H9 (cell line): ENCODE measurements at regions not wholly inside any gene's neighbourhood (a gene's known extent, or its start where the extent isn't known, plus 50 kb on each side); places are given as distances from the start of the nearest gene placed in this dataset.

Source experiments
- DNase-seq: peaks from one replicate; pipeline ENCODE4 v3.0.0-alpha.2; 2017
- H2AFZ ChIP-seq: one replicate; pipeline ENCODE4 v1.6.1; 2013; ENCODE audit warnings: mild to moderate bottlenecking, low read length, control low read depth, moderate library complexity
- H2AK5ac ChIP-seq: 2 replicates; pipeline ENCODE4 v1.6.1; 2013; ENCODE audit warnings: low read length, control low read depth, mixed read lengths; ENCODE audit not compliant: insufficient read length
- H2BK120ac ChIP-seq: one replicate; pipeline ENCODE4 v1.6.1; 2013; ENCODE audit warnings: low read depth, mild to moderate bottlenecking, low read length, control low read depth, inconsistent platforms; ENCODE audit not compliant: poor library complexity, severe bottlenecking
- H2BK12ac ChIP-seq: 2 replicates; pipeline ENCODE4 v1.6.1; 2013; ENCODE audit warnings: low read length, control low read depth, mixed read lengths, low read depth; ENCODE audit not compliant: insufficient read length
- H2BK15ac ChIP-seq: 2 replicates; pipeline ENCODE4 v1.6.1; 2013; ENCODE audit warnings: low read depth, low read length, control low read depth
- H2BK20ac ChIP-seq: one replicate; pipeline ENCODE4 v1.6.1; 2013; ENCODE audit warnings: low read depth, mild to moderate bottlenecking, low read length, control low read depth, inconsistent platforms; ENCODE audit not compliant: poor library complexity, severe bottlenecking
- H2BK5ac ChIP-seq: 2 replicates; pipeline ENCODE4 v1.6.1; 2013; ENCODE audit warnings: low read length, control low read depth, mixed read lengths; ENCODE audit not compliant: insufficient read length
- H3K14ac ChIP-seq: 2 replicates; pipeline ENCODE4 v1.6.1; 2013; ENCODE audit warnings: low read length, control low read depth; ENCODE audit not compliant: insufficient read depth
- H3K18ac ChIP-seq: 2 replicates; pipeline ENCODE4 v1.6.1; 2013; ENCODE audit warnings: low read depth, mild to moderate bottlenecking, mixed read lengths, low read length, control low read depth; ENCODE audit not compliant: insufficient read length
- H3K23ac ChIP-seq: 2 replicates; pipeline ENCODE4 v1.6.1; 2013; ENCODE audit warnings: low read length, control low read depth, mixed read lengths, low read depth; ENCODE audit not compliant: insufficient read length
- H3K23me2 ChIP-seq: 2 replicates; pipeline ENCODE4 v1.6.1; 2013; ENCODE audit warnings: low read depth, mild to moderate bottlenecking, mixed read lengths, low read length, control low read depth; ENCODE audit not compliant: insufficient read length, poor library complexity, severe bottlenecking
- H3K27ac ChIP-seq: 2 replicates; pipeline ENCODE4 v1.5.1; 2013; ENCODE audit warnings: low read length, control low read depth, mixed read lengths, low read depth; ENCODE audit not compliant: insufficient read length
- H3K27me3 ChIP-seq: 2 replicates; pipeline ENCODE4 v1.6.1; 2013; ENCODE audit warnings: low read length, control low read depth, inconsistent platforms; ENCODE audit not compliant: insufficient read depth
- H3K4ac ChIP-seq: 2 replicates; pipeline ENCODE4 v1.6.1; 2013; ENCODE audit warnings: low read depth, mild to moderate bottlenecking, control low read depth, inconsistent platforms, low read length, moderate library complexity
- H3K4me1 ChIP-seq: 2 replicates; pipeline ENCODE4 v1.6.1; 2013; ENCODE audit warnings: low read length, control low read depth, inconsistent platforms; ENCODE audit not compliant: insufficient read depth
- H3K4me2 ChIP-seq: 2 replicates; pipeline ENCODE4 v1.6.1; 2013; ENCODE audit warnings: low read length, control low read depth, mixed read lengths; ENCODE audit not compliant: insufficient read length, insufficient read depth
- H3K56ac ChIP-seq: 2 replicates; pipeline ENCODE4 v1.6.1; 2013; ENCODE audit warnings: low read depth, mild to moderate bottlenecking, mixed read lengths, low read length, control low read depth; ENCODE audit not compliant: insufficient read length
- H3K79me1 ChIP-seq: 2 replicates; pipeline ENCODE4 v1.6.1; 2013; ENCODE audit warnings: low read depth, mild to moderate bottlenecking, moderate library complexity, low read length, control low read depth, inconsistent platforms; ENCODE audit not compliant: insufficient read depth, poor library complexity, severe bottlenecking
- H3K79me2 ChIP-seq: 2 replicates; pipeline ENCODE4 v1.6.1; 2013; ENCODE audit warnings: low read length, control low read depth, inconsistent platforms; ENCODE audit not compliant: insufficient read depth
- H3K9ac ChIP-seq: 2 replicates; pipeline ENCODE4 v1.6.1; 2013; ENCODE audit warnings: low read length, control low read depth, mixed read lengths; ENCODE audit not compliant: insufficient read length; ENCODE audit errors: extremely low read depth
- H3K9me3 ChIP-seq: one replicate; pipeline ENCODE4 v1.6.1; 2013; ENCODE audit warnings: low read depth, low read length, inconsistent platforms; ENCODE audit not compliant: control insufficient read depth
- H3T11ph ChIP-seq: one replicate; pipeline ENCODE4 v1.6.1; 2013; ENCODE audit warnings: mild to moderate bottlenecking, low read length, control low read depth, inconsistent platforms
- H4K20me1 ChIP-seq: one replicate; pipeline ENCODE4 v1.6.1; 2013; ENCODE audit not compliant: control insufficient read depth, insufficient read length, insufficient read depth
- H4K5ac ChIP-seq: 2 replicates; pipeline ENCODE4 v1.6.1; 2013; ENCODE audit warnings: low read depth, mild to moderate bottlenecking, mixed read lengths, low read length, control low read depth; ENCODE audit not compliant: insufficient read length
- H4K8ac ChIP-seq: replicated peaks from 2 replicates; pipeline ENCODE4 v1.6.1; 2013; ENCODE audit warnings: low read length, control low read depth, mixed read lengths, low read depth; ENCODE audit not compliant: insufficient read length
- H4K91ac ChIP-seq: 2 replicates; pipeline ENCODE4 v1.6.1; 2013; ENCODE audit warnings: low read depth, mild to moderate bottlenecking, moderate library complexity, mixed read lengths, low read length, control low read depth; ENCODE audit not compliant: insufficient read length
- H3K27ac Mint-ChIP-seq, 3 experiments: 2 replicates in 2 of 3; 3 replicates in 1 of 3; pipeline ENCODE4 v1.8.0; 2020 to 2021; ENCODE audit warnings: mixed read lengths in 3 of 3, mild to moderate bottlenecking in 1 of 3, moderate library complexity in 1 of 3
- H3K27me3 Mint-ChIP-seq: 2 replicates; pipeline ENCODE4 v1.8.0; 2021; ENCODE audit warnings: low read depth, mild to moderate bottlenecking, moderate library complexity, mixed read lengths
- H3K36me3 Mint-ChIP-seq, 3 experiments: 2 replicates in 2 of 3; 3 replicates in 1 of 3; pipeline ENCODE4 v1.8.0; 2020 to 2021; ENCODE audit warnings: low read depth in 3 of 3, mixed read lengths in 3 of 3; ENCODE audit not compliant: insufficient read depth in 1 of 3
- H3K4me1 Mint-ChIP-seq, 2 experiments: 2 replicates each; pipeline ENCODE4 v1.8.0; 2020; ENCODE audit warnings: mixed read lengths in 2 of 2
- H3K4me3 Mint-ChIP-seq, 2 experiments: 2 replicates in 1 of 2; 3 replicates in 1 of 2; pipeline ENCODE4 v1.8.0; 2020 to 2021; ENCODE audit warnings: mild to moderate bottlenecking in 2 of 2, mixed read lengths in 2 of 2, moderate library complexity in 1 of 2
- H3K9me3 Mint-ChIP-seq, 2 experiments: 2 replicates in 1 of 2; 3 replicates in 1 of 2; pipeline ENCODE4 v1.8.0; 2020; ENCODE audit warnings: mild to moderate bottlenecking in 2 of 2, mixed read lengths in 2 of 2, moderate library complexity in 1 of 2
- WGBS: extraction: QIAGEN DNeasy Blood & Tissue Kit; methylation state at CpG from one replicate; pipeline ENCODE4 v1.1.7; 2013; ENCODE audit warnings: missing lambda C conversion rate, low lambda C conversion rate, mixed read lengths; ENCODE audit not compliant: insufficient read length; ENCODE audit errors: extremely low coverage; 5-methylcytosine and 5-hydroxymethylcytosine counted together
- TF ChIP-seq, protein P1 (sequence below): fragments of 200-600 bp; sonication (generic); conservative IDR thresholded peaks from 3 replicates; pipeline ENCODE4 v1.8.0; 2021; ENCODE audit warnings: antibody characterized with exemption, mild to moderate bottlenecking

DNA sequence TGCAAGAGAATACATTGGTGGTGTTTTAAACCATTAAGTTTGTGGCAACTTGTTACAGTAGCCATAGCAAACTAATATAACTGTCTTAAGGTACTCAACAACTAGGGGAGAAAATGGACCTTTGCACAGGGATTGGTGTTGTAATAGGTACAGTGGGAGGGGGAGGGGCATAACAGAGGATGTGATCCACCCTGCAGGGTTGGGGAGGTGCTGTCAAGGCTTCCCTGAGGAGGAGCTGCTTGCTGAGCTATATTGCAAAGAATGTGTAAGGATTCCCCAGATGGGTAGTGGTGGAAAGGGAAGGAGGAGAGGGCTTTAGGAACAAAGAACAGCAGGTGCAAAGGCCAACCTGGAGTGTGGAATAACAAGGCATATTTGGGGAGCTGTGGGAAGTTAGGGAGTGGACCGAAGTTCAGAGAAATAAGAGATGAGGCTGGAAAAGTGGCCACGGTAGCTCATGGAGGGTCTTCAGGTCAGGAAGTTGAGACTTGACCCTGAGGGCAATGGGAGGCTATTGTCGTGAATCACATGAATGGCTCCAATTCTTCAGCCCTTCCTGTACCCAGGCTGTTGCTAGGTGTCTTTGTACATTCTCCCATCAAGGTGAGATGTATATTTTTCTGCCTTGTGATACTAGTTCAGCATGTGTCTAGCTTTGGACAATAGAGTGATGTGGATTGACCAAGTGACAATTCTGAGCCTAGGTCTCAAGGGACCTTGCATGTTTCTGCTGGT, 168.6 kb upstream of the CSF3R start:
- H2AFZ ChIP-seq: no peak overlapping the region
- no peak overlapping the region for H3K4me2 ChIP-seq
- Mint-ChIP-seq H3K27me3 (peaks cover 22% of the 10 kb centered on the region), H3K4me1 (peaks cover 15 to 20% of the 10 kb centered on the region in 2 experiments), H3K4me3 (no peak overlapping the region), H3K27ac (no peak overlapping the region), H3K36me3 (no peaks in the 10 kb centered on the region), H3K9me3 (no peaks in the 10 kb centered on the region)
- H4K20me1 ChIP-seq: no peaks in the 10 kb centered on the region
- H3K27me3 ChIP-seq: no peaks in the 10 kb centered on the region
- no peaks in the 10 kb centered on the region for H3K79me2 ChIP-seq
- no peak overlapping the region for H3K14ac ChIP-seq
- H2BK15ac ChIP-seq: no peak overlapping the region
- no peak overlapping the region for H4K91ac ChIP-seq
- H2BK120ac ChIP-seq: no peak overlapping the region
- no peak overlapping the region for H4K8ac ChIP-seq
- H2BK12ac ChIP-seq: no peak overlapping the region
- H2BK20ac ChIP-seq: no peak overlapping the region
- TF ChIP-seq, protein P1, sequence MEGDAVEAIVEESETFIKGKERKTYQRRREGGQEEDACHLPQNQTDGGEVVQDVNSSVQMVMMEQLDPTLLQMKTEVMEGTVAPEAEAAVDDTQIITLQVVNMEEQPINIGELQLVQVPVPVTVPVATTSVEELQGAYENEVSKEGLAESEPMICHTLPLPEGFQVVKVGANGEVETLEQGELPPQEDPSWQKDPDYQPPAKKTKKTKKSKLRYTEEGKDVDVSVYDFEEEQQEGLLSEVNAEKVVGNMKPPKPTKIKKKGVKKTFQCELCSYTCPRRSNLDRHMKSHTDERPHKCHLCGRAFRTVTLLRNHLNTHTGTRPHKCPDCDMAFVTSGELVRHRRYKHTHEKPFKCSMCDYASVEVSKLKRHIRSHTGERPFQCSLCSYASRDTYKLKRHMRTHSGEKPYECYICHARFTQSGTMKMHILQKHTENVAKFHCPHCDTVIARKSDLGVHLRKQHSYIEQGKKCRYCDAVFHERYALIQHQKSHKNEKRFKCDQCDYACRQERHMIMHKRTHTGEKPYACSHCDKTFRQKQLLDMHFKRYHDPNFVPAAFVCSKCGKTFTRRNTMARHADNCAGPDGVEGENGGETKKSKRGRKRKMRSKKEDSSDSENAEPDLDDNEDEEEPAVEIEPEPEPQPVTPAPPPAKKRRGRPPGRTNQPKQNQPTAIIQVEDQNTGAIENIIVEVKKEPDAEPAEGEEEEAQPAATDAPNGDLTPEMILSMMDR: no peak
- H2AK5ac ChIP-seq: no peak overlapping the region
- no peak overlapping the region for H3K4ac ChIP-seq
- H3T11ph ChIP-seq: no peak overlapping the region
- H3K9ac ChIP-seq: no peak overlapping the region
- H2BK5ac ChIP-seq: no peak overlapping the region
- no peak overlapping the region for H3K27ac ChIP-seq
- no peak overlapping the region for H3K23ac ChIP-seq
- no peaks in the 10 kb centered on the region for H3K79me1 ChIP-seq
- H4K5ac ChIP-seq: no peak overlapping the region
- no peaks in the 10 kb centered on the region for H3K23me2 ChIP-seq
- WGBS: no CpG with 5 or more reads among the region's 3 CpGs
- H3K18ac ChIP-seq: no peak overlapping the region
- 0 out of 2 replicates have a peak, but pooled peaks cover 3% of the 10 kb centered on the region for H3K4me1 ChIP-seq
- no peak for DNase-seq
- H3K9me3 ChIP-seq: no peaks in the 10 kb centered on the region
- H3K56ac ChIP-seq: no peak overlapping the region
